Osteocyte (in vitro differentiated cells): ENCODE measurements at regions not wholly inside any gene's neighbourhood (a gene's known extent, or its start where the extent isn't known, plus 50 kb on each side); places are given as distances from the start of the nearest gene placed in this dataset.

Experiments
- DNase-seq: peaks from one replicate; pipeline ENCODE4 v3.0.0; 2021; ENCODE audit warnings: mixed read lengths; ENCODE audit not compliant: unreplicated experiment; ENCODE audit errors: extremely low spot score
- H3K27ac Mint-ChIP-seq: one replicate; pipeline ENCODE4 v1.8.0; 2021; ENCODE audit warnings: mild to moderate bottlenecking, mixed read lengths; ENCODE audit not compliant: unreplicated experiment
- H3K27me3 Mint-ChIP-seq: one replicate; pipeline ENCODE4 v1.8.0; 2021; ENCODE audit warnings: mixed read lengths; ENCODE audit not compliant: unreplicated experiment
- H3K36me3 Mint-ChIP-seq: one replicate; pipeline ENCODE4 v1.8.0; 2021; ENCODE audit warnings: mixed read lengths; ENCODE audit not compliant: unreplicated experiment
- H3K4me1 Mint-ChIP-seq: one replicate; pipeline ENCODE4 v1.8.0; 2021; ENCODE audit warnings: mixed read lengths; ENCODE audit not compliant: unreplicated experiment
- H3K4me3 Mint-ChIP-seq: one replicate; pipeline ENCODE4 v1.8.0; 2021; ENCODE audit warnings: mild to moderate bottlenecking, moderate library complexity, mixed read lengths; ENCODE audit not compliant: unreplicated experiment
- H3K9me3 Mint-ChIP-seq: one replicate; pipeline ENCODE4 v1.8.0; 2021; ENCODE audit warnings: mixed read lengths; ENCODE audit not compliant: unreplicated experiment
- CTCF ChIP-seq: fragments of 200-600 bp; sonication (generic); IDR thresholded peaks from 2 replicates; pipeline ENCODE4 v1.5.0; 2021; ENCODE audit warnings: antibody characterized with exemption, mild to moderate bottlenecking, moderate library complexity

GRCh38 chr11:92018332-92018731 is 206.3 kb upstream of the FAT3 start:
- no peak for DNase-seq
- Mint-ChIP-seq H3K4me3 (no peak overlapping the region), H3K4me1 (no peaks in the 10 kb centered on the region), H3K36me3 (no peaks in the 10 kb centered on the region), H3K27me3 (no peaks in the 10 kb centered on the region), H3K27ac (no peak overlapping the region), H3K9me3 (peaks cover 10% of the 10 kb centered on the region)
- TF ChIP-seq CTCF, result no peak

GRCh38 chr11:92008249-92008648 is 216.4 kb upstream of the FAT3 start:
- Mint-ChIP-seq H3K27me3 (peaks cover 27% of the 10 kb centered on the region), H3K27ac (no peak overlapping the region), H3K36me3 (no peaks in the 10 kb centered on the region), H3K4me3 (no peak overlapping the region), H3K9me3 (peaks cover 2% of the 10 kb centered on the region), H3K4me1 (no peaks in the 10 kb centered on the region)
- DNase-seq, result no peak
- no peak for TF ChIP-seq CTCF

- no peaks in the 10 kb centered on the region for H3K36me3 Mint-ChIP-seq
- no peaks in the 10 kb centered on the region for H3K9me3 Mint-ChIP-seq
- H3K4me1 Mint-ChIP-seq, result no peaks in the 10 kb centered on the region
- TF ChIP-seq CTCF, result no peak
- H3K4me3 Mint-ChIP-seq, result no peak overlapping the region
- H3K27me3 Mint-ChIP-seq, result peaks cover 13% of the 10 kb centered on the region
- DNase-seq, result no peak
- no peak overlapping the region for H3K27ac Mint-ChIP-seq
These were observed 222.1 kb upstream of the FAT3 start for GRCh38 chr11:92002568-92002967.

- Mint-ChIP-seq H3K27me3 (peaks cover 2% of the 10 kb centered on the region), H3K9me3 (no peaks in the 10 kb centered on the region), H3K4me3 (no peak overlapping the region), H3K36me3 (no peaks in the 10 kb centered on the region), H3K27ac (no peak overlapping the region), H3K4me1 (no peaks in the 10 kb centered on the region)
- no peak for DNase-seq
- no peak for TF ChIP-seq CTCF
These were observed 226.1 kb upstream of the FAT3 start for GRCh38 chr11:91998481-91998880.

GRCh38 chr11:91997226-91997625 is 227.4 kb upstream of the FAT3 start:
- no peak for DNase-seq
- Mint-ChIP-seq H3K9me3 (no peaks in the 10 kb centered on the region), H3K36me3 (no peaks in the 10 kb centered on the region), H3K27me3 (no peaks in the 10 kb centered on the region), H3K4me3 (no peak overlapping the region), H3K4me1 (no peaks in the 10 kb centered on the region), H3K27ac (no peak overlapping the region)
- TF ChIP-seq CTCF, result no peak
